ENCODE measurements at regions not wholly inside any gene's neighbourhood (a gene's known extent, or its start where the extent isn't known, plus 50 kb on each side); places are given as distances from the start of the nearest gene placed in this dataset.
"Not testable (repeated sequence)": the region's sequence is repeated elsewhere in the genome, so short reads cannot be mapped to it uniquely, and the experiment has no call there.

DNA sequence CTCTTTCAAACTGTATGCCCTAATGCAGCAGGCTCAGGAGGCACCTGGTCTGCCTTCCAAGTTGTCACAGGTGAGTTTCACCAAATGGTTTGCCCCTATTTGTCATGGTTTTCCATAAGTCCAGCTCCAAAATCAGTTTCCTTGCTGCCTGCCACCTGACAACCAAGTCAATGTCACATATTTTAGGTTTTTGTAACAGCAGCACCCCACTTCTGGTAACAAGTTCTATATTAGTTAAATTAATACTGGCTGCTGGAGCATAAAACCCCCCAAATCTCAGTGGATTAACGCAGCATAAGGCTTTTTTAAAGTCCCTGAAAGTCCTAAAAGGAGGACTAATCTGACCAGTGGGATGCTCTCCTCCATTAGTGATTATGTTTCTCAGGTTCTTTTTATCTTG lies 200.7 kb downstream of the RRAGC start:
- no peak for DNase-seq

- no peak for DNase-seq
These were observed 201.7 kb downstream of the RRAGC start for GRCh38 chr1:38657873-38658272.

GRCh38 chr1:38657207-38657840 lies 202.2 kb downstream of the RRAGC start:
- DNase-seq = no peak

DNA sequence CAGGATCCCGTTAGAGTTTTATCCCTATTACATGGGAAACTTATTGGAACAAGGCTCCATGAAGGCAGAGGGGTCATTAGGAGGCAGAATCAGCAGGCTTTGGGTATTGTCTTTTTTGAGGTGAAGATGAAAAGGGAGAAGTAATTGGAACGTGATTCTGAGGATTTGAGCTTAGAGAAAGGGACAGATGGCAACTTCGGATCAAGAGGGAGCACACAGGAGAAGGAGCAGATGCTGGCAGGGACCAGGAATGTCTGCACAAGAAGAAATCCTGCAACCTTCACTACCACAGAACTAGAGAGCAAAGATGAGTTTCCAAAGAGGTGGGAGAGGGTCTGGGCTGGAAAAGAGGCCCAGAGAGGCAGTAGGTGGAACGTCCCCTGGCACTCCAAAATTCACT lies 202.8 kb downstream of the RRAGC start:
- no peak for DNase-seq

DNA sequence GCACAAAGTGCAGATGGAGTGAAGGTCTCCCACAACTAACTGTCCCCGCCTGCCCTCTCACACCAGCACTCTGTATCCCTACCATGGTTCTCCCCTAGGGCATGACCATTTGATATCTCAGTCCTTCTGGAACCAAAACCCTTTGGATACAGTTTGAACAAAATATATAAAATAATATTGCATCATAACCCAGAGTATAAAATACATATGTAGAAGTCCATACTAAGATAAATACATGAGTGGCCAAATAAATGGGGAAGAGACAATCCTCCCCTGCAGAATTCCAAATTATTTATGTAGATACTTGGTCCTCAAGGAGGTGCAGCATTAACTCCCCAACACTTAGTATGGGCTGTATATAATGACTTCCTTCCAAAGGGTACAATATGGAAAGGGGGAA lies 207.4 kb downstream of the RRAGC start:
- no peak for DNase-seq

DNA sequence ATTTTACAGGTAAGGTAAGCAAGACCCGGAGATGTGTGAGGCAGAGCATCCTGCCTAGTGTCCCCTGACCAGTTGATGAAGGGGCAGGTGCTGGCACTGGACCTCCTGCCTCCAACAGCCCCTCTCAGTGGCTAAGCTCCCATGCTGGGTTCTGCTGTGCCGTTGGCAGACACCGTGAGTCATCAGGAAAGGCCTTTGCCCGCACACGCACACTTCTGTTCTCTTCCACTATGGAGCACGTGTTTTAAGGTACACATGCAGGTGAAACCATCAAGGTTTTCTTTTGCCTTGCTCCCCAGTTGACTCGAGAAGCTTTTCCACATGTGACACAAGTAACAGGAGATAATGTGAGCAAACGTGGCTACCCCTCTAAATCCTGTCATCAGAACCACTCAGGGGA lies 207.9 kb downstream of the RRAGC start:
- DNase-seq = no peak

DNA sequence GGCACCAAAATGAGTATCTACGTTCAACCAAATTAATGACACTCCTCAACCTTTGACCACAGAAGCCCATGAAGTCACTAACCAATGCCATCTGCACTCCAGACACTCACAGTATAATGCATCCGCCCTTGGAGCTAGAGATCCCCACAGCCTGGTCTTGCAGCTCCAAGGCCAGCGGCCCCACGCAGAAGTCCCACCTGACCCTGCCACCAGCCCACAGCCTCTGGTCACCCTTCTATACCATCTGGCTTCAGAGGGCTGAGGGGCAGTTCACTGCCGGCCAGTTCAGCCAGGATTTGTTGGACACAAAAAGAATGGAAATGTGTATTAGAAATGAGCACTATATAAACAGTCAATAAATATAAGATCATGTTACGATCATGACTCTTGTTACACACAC lies 211.2 kb downstream of the RRAGC start:
- DNase-seq = no peak

DNA sequence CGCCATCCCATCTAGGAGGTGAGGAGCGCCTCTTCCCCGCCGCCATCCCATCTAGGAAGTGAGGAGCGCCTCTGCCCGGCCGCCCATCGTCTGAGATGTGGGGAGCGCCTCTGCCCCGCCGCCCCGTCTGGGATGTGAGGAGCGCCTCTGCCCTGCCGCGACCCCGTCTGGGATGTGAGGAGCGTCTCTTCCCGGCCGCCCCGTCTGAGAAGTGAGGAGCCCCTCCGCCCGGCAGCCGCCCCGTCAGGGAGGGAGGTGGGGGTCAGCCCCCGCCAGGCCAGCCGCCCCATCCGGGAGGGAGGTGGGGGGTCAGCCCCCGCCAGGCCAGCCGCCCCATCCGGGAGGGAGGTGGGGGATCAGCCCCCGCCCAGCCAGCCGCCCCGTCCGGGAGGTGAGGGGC lies 212.2 kb downstream of the RRAGC start:
- DNase-seq = not testable (repeated sequence)

DNA sequence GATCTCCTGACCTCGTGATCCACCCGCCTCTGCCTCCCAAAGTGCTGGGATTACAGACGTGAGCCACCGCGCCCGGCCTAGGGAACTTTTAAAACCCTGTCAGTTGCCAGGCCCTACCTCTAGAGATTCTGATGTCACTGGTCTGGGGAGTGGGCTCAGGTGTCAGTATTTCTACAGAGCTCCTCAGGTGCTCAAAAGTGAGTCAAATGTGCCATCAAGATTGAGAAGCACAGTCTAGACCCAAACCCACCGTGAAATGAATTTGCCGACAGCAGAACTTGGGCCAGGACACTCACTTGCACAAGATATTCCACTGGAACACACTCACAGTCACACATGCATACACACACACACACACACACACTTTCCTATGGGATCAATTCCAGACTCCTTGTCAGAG lies 215.5 kb downstream of the RRAGC start:
- DNase-seq = no peak

DNA sequence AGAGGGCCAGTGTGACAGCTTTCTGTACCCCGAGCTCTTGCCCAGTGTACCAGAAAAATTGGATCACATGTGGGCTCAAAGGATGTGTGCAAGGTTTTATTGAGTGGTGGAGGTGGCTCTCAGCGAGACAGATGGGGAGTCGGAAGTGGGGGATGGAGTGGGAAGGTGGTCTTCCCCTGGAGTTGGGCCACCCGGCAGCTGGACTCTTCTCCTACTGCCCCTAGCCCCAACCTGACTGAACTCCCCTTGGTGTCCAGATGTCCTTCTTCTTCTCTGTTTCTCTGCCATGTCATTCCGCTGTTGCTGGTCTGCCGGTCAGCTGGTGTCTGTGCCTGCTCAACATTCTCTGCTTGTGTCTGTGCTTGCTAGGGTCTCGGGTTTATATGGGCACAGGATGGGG lies 217.9 kb downstream of the RRAGC start:
- DNase-seq = no peak

DNA sequence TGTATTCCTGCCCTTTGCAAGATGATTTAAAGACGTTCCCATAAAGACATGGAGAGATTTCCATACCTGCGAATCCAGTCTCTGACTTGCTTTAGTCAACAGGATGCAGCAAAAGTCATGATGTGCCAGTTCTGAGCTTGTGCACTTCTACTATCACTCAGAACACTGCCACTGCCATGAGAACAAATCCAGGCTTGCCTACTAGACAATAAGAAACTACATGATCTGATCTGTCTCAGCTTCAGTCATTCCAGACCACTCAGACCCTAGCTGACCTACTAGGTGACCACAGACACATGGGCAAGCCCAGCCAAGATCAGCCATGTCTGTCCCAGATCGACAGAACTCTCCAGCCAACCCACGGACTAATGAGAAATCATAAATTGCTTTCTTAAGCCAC lies 219.2 kb downstream of the RRAGC start:
- DNase-seq = no peak

DNA sequence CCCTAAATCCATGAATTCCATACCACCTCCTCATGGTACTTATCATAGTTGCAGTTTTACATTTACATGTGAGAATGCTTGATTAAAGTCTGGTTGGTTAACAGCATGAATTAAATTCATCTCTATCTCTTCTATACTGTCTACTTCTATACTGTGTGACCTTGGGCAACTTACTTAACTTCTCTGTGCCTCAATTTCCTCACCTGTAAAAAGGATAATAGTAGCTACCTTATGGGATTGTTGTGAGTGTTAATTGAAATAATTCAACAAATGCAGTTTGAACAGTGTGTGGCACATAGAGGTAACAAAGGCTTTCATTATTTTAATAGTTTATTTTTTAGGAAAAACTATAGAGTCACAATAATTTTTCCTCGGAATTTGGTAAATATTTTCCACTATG lies 231.3 kb downstream of the RRAGC start:
- DNase-seq = no peak

DNA sequence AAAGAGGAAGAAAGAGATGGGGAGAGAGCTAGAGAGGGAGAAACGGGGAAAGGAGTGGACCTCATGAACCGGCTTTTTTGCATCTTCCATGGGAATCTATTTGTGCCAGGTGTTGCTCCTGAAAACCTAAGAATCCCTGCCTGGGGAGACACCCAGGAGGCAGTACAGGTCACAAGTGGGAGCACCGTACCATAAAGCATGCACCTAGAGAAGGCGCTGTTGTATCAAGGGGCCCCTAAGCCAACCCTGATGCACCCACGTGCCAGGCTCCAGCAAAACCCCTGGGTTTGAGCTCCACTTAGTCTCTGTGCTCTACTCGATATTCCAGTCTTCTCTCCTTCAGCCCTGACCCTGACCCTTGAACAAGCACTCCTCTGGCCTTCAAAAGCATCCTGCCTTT lies 233.6 kb downstream of the RRAGC start:
- DNase-seq = no peak

GRCh38 chr1:38624336-38625039 lies 235.1 kb downstream of the RRAGC start:
- DNase-seq = no peak

- no peak for DNase-seq
These were observed 236.0 kb downstream of the RRAGC start for GRCh38 chr1:38623529-38623928.

DNA sequence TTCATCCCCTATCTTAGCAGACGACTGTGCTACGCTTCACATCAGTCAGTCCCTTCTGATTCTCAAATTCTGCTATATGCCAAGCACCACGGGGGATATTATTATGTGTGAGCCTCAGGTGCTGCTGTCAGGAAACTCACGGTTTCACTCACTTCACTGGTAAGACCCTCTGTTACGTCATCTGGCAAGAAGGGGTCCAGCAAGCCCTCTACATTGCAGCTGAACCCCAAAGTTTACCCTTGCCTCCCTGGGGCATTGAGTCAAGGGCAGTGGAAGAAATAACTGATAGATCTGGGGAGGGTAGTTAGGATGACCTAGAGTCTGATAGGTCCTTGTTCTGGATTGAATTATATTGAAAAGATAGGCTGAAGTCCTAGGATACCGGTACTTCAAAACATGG lies 237.4 kb downstream of the RRAGC start:
- no peak for DNase-seq

DNA sequence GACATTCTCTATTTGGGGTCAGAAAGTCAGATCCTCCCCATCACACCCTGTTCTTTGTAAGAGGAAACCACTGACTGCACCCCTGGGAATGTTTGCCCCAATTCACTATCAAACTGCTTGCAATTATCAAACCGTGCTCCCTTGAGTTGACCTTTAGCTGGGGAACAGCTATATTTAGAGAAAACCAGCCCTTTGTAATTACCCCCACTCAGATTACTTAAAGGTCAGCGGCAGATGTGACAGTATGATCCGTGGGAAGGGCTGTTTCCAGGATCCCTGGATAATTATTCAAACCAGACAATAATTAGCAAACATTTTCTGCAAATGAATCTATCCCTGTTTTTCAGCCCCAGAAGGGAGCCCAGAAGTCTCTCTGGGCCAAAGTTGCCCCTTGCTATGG lies 242.7 kb downstream of the RRAGC start:
- DNase-seq = no peak

DNA sequence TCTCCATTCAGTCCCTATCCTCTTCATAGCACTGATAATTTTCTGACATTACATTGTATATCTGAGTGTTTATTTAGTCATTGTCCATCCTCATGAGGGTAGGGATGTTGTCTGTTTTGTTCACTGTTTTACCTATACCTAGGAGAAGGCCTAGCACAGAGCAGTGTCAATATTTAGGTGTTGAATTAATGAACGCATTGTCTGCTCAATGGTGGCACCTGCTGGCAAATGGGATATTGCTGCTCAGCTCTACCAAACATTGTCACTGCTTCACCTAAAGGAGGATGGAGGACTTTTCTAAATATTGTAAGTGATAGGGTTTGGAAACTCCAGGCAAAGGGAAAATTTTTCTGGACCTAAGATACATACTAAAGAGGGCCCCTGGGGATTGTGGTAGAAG lies 243.9 kb downstream of the RRAGC start:
- no peak for DNase-seq

GRCh38 chr1:38614861-38615260 lies 244.7 kb downstream of the RRAGC start:
- no peak for DNase-seq

DNA sequence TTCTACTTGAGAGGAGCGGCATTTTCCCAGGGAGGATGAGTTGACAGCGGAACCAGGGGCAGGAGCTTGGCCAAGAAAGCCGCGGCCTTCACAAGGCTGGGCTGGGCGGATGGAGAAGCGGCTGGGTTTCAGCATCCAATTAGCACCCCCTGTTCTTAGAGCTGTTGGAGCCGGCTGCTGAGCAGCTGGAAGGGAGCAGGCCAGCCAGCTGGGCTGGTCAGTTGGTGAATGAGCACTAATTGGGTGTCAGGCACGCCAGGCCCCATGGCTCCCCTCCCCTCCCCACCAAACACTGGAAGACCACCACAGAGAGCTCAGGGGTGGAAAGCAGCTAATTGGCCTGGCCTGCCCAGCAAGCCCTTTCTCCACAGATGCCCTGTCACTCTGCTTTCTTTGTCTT lies 245.6 kb downstream of the RRAGC start:
- no peak for DNase-seq

DNA sequence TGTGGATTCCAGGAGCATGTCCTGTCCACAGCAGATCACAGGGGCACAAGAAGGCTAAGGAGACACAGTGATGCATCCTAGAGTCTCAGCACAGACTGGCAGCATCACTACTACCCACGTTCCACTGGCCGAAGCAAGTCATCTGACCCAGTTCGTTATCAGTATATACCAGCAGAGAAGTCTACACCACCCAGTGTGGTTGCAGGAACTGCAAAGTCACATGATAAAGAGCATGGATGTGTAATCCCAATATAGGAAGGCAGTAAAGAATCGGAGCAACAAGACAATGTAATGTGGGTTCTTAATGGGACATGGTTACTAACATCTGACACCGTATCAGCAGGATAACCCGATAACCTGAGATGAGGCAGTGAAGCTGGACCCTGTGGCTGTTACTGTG lies 246.6 kb downstream of the RRAGC start:
- no peak for DNase-seq

GRCh38 chr1:38611664-38612211 lies 247.8 kb downstream of the RRAGC start:
- DNase-seq = no peak

GRCh38 chr1:38609166-38610025 lies 250.2 kb downstream of the RRAGC start:
- no peak for DNase-seq
